Heart right ventricle (tissue), 16 donors: ENCODE measurements at regions not wholly inside any gene's neighbourhood (a gene's known extent, or its start where the extent isn't known, plus 50 kb on each side); places are given as distances from the start of the nearest gene placed in this dataset.

Source experiments
- ATAC-seq, 8 donors: fragments of 200-7000 bp; cut with Tn5 transposase; one replicate each; pipeline ENCODE4 v1.9.1; 2020; ENCODE audit warnings: mild to moderate bottlenecking in 8 of 8, moderate library complexity in 8 of 8, moderate number of reproducible peaks in 1 of 8
- DNase-seq, 2 donors: peaks; one replicate each; pipeline ENCODE4 v3.0.0-alpha.2; 2020
- H3K27ac ChIP-seq, 10 donors: fragments of 200-600 bp; sonication (generic) in 2 of 10; one replicate each; pipeline versions ENCODE4 v1.5.0 to v1.8.0; 2020 to 2022; ENCODE audit warnings: mild to moderate bottlenecking in 3 of 10
- H3K27me3 ChIP-seq, 7 donors: fragments of 200-600 bp; one replicate each; pipeline ENCODE4 v1.8.0; 2021 to 2022; ENCODE audit warnings: mild to moderate bottlenecking in 2 of 7
- H3K36me3 ChIP-seq, 9 donors: fragments of 200-600 bp; sonication (generic) in 1 of 9; one replicate each; pipeline versions ENCODE4 v1.5.0 to v1.8.0; 2020 to 2022; ENCODE audit warnings: mild to moderate bottlenecking in 2 of 9
- H3K4me1 ChIP-seq, 9 donors: fragments of 200-600 bp; sonication (generic) in 1 of 9; one replicate each; pipeline versions ENCODE4 v1.5.0 to v1.8.0; 2020 to 2022; ENCODE audit warnings: mild to moderate bottlenecking in 4 of 9
- H3K4me3 ChIP-seq, 10 donors: fragments of 200-600 bp; sonication (generic) in 2 of 10; one replicate each; pipeline versions ENCODE4 v1.5.0 to v1.8.0; 2020 to 2022; ENCODE audit warnings: mild to moderate bottlenecking in 7 of 10, moderate library complexity in 2 of 10
- H3K9me3 ChIP-seq, 11 donors: fragments of 200-600 bp in 10 of 11; sonication (generic) in 2 of 11; one replicate each; pipeline versions ENCODE4 v1.5.0 to v1.8.0; 2013 to 2022; ENCODE audit warnings: mild to moderate bottlenecking in 2 of 11, control low read depth in 1 of 11, moderate library complexity in 1 of 11
- CTCF ChIP-seq, 9 donors: fragments of 200-600 bp; sonication (generic) in 2 of 9; IDR thresholded peaks; one replicate each; pipeline versions ENCODE4 v1.5.0 to v1.8.0; 2021 to 2022; ENCODE audit warnings: antibody characterized with exemption in 9 of 9, mild to moderate bottlenecking in 5 of 9, moderate library complexity in 1 of 9
- WGBS, 2 donors: extraction: QIAGEN DNeasy Blood & Tissue Kit; methylation state at CpG; one replicate each; pipeline ENCODE4 v1.1.7; 2013; ENCODE audit warnings: inconsistent platforms in 1 of 2; 5-methylcytosine and 5-hydroxymethylcytosine counted together
- intact Hi-C, 10 donors: fragments of 100-400 bp; cut with DNase I; formaldehyde crosslinking; loops; one replicate each; pipeline versions ENCODE4 v1.11.1 to v1.14.2; 2022
- donor health status: Arrhythmogenic right ventricular cardiomyopathy.
- donor health status: ischemic (EF 13 %, LVEDD 7.1; RV severe dilation, severe dysfunction).
- donor health status: healthy with polysubstance abuse.
- donor health status: DM: no; HTN: yes; CAD: no.
- donor health status: DM: no; HTN: no; CAD: no.
- donor health status: ischemic (EF 25% LVEDD 6.9; RV normal size, moderate dysfunction).
- donor health status: ischemic (EF 25% LVEDD 5.7; RV mildly dilated, moderate dysfunction).
- donor health status: healthy.
- donor health status: DM: yes; HTN: yes; CAD: no.
- donor health status: Ischemic cardiomyopathy.
- donor health status: ischemic (EF 35%, LVEDD 5.7; RV mildly dilated, moderate dysfunction).
- donor health status: nonischemic (EF 11% LVEDD 7.7; RV severe dilation, severe dysfunction).
- donor health status: DM: yes; HTN: yes; CAD: no.
- donor health status: PGD.
- donor health status: ischemic (EF 29% LVEDD 5.4; RV normal size, mild dysfunction).
- donor health status: nonischemic (EF 23%, LVEDD 6.1; RV moderate dilation, normal function).

- no peak for ATAC-seq
- Histone ChIP-seq H3K4me3 (no peak overlapping the region), H3K4me1 (no peaks in the 10 kb centered on the region), H3K27ac (no peak overlapping the region), H3K36me3 (no peaks in the 10 kb centered on the region), H3K27me3 (no peaks in the 10 kb centered on the region), H3K9me3 (peaks cover 0 to 4% (median 0%) of the 10 kb centered on the region in 11 donors)
- 77 to 82% methylated on average over 3 of the region's 3 CpGs for WGBS, 2 donors
- TF ChIP-seq CTCF (IDR thresholded peaks at IDR 0.05): no peak
- DNase-seq: no peak
- intact Hi-C loops: no loop called here
Observed at GRCh38 chr17:14510136-14510535, 209.3 kb downstream of the HS3ST3B1 start.

GRCh38 chr17:14508156-14508555, 207.3 kb downstream of the HS3ST3B1 start:
- Histone ChIP-seq H3K27ac (no peak overlapping the region), H3K27me3 (no peaks in the 10 kb centered on the region), H3K4me1 (no peaks in the 10 kb centered on the region), H3K36me3 (no peaks in the 10 kb centered on the region), H3K9me3 (peaks cover 0 to 4% (median 0%) of the 10 kb centered on the region in 11 donors), H3K4me3 (no peak overlapping the region)
- no peak for TF ChIP-seq CTCF (IDR thresholded peaks at IDR 0.05)
- intact Hi-C loops: no loop called here
- WGBS, 2 donors: 81 to 90% methylated on average over 5 of the region's 5 CpGs
- ATAC-seq (no peak), DNase-seq (no peak)

GRCh38 chr17:14506364-14506763, 205.5 kb downstream of the HS3ST3B1 start:
- intact Hi-C loops: no loop called here
- Histone ChIP-seq H3K27ac (no peak overlapping the region), H3K27me3 (no peaks in the 10 kb centered on the region), H3K36me3 (no peaks in the 10 kb centered on the region), H3K9me3 (peaks cover 0 to 4% (median 0%) of the 10 kb centered on the region in 11 donors), H3K4me3 (no peak overlapping the region), H3K4me1 (no peaks in the 10 kb centered on the region)
- WGBS, 2 donors: 72 to 75% methylated on average over 5 of the region's 5 CpGs
- no peak for TF ChIP-seq CTCF (IDR thresholded peaks at IDR 0.05)
- ATAC-seq (no peak), DNase-seq (no peak)

GRCh38 chr17:14505606-14506005, 204.7 kb downstream of the HS3ST3B1 start:
- 51 to 60% methylated on average over 3 of the region's 3 CpGs for WGBS, 2 donors
- Histone ChIP-seq H3K36me3 (no peaks in the 10 kb centered on the region), H3K4me1 (no peaks in the 10 kb centered on the region), H3K9me3 (peaks cover 0 to 4% (median 0%) of the 10 kb centered on the region in 11 donors), H3K4me3 (no peak overlapping the region), H3K27me3 (no peaks in the 10 kb centered on the region), H3K27ac (no peak overlapping the region)
- intact Hi-C loops: no loop called here
- no peak for DNase-seq
- no peak for ATAC-seq
- no peak for TF ChIP-seq CTCF (IDR thresholded peaks at IDR 0.05)
